ENCODE measurements at regions not wholly inside any gene's neighbourhood (a gene's known extent, or its start where the extent isn't known, plus 50 kb on each side); places are given as distances from the start of the nearest gene placed in this dataset.
"Not testable (repeated sequence)": the region's sequence is repeated elsewhere in the genome, so short reads cannot be mapped to it uniquely, and the experiment has no call there.

GRCh38 chr19:27891411-27891810 is 1321.5 kb downstream of the UQCRFS1 start:
- DNase-seq (ENCODE audit: low spot score): no peak

GRCh38 chr19:27890696-27891095 is 1322.3 kb downstream of the UQCRFS1 start:
- DNase-seq (ENCODE audit: low spot score): no peak

- no peak for DNase-seq (ENCODE audit: low spot score)
Observed at GRCh38 chr19:27890206-27890605, 1322.7 kb downstream of the UQCRFS1 start.

GRCh38 chr19:27889156-27889555 is 1323.8 kb downstream of the UQCRFS1 start:
- no peak for DNase-seq (ENCODE audit: low spot score)

- DNase-seq (ENCODE audit: low spot score): no peak
Observed at GRCh38 chr19:27887946-27888345, 1325.0 kb downstream of the UQCRFS1 start.

- no peak for DNase-seq (ENCODE audit: low spot score)
Observed at GRCh38 chr19:27885359-27885758, 1327.6 kb downstream of the UQCRFS1 start.

- DNase-seq (ENCODE audit: low spot score): no peak
Observed at GRCh38 chr19:27884376-27884775, 1328.6 kb downstream of the UQCRFS1 start.

- no peak for DNase-seq (ENCODE audit: low spot score)
Observed at GRCh38 chr19:27881213-27881612, 1331.7 kb downstream of the UQCRFS1 start.

GRCh38 chr19:27876976-27877512 is 1335.9 kb downstream of the UQCRFS1 start:
- no peak for DNase-seq (ENCODE audit: low spot score)

GRCh38 chr19:27876489-27876888 is 1336.5 kb downstream of the UQCRFS1 start:
- DNase-seq (ENCODE audit: low spot score): no peak

GRCh38 chr19:27872370-27872769 is 1340.6 kb downstream of the UQCRFS1 start:
- no peak for DNase-seq (ENCODE audit: low spot score)

- DNase-seq (ENCODE audit: low spot score): no peak
Observed at GRCh38 chr19:27870293-27870692, 1342.7 kb downstream of the UQCRFS1 start.

GRCh38 chr19:27868007-27868406 is 1344.9 kb downstream of the UQCRFS1 start:
- no peak for DNase-seq (ENCODE audit: low spot score)

GRCh38 chr19:27865927-27866777 is 1346.8 kb downstream of the UQCRFS1 start:
- no peak for DNase-seq (ENCODE audit: low spot score)

GRCh38 chr19:27861411-27861975 is 1351.5 kb downstream of the UQCRFS1 start:
- DNase-seq (ENCODE audit: low spot score): no peak

GRCh38 chr19:27860309-27860934 is 1352.5 kb downstream of the UQCRFS1 start:
- no peak for DNase-seq (ENCODE audit: low spot score)

- no peak for DNase-seq (ENCODE audit: low spot score)
Observed at GRCh38 chr19:27859689-27860088, 1353.3 kb downstream of the UQCRFS1 start.

GRCh38 chr19:27858981-27859581 is 1353.9 kb downstream of the UQCRFS1 start:
- no peak for DNase-seq (ENCODE audit: low spot score)

- DNase-seq (ENCODE audit: low spot score): not testable (repeated sequence)
Observed at GRCh38 chr19:27852931-27853330, 1360.0 kb downstream of the UQCRFS1 start.

- DNase-seq (ENCODE audit: low spot score): no peak
Observed at GRCh38 chr19:27851543-27852060, 1361.3 kb downstream of the UQCRFS1 start.

GRCh38 chr19:27851002-27851481 is 1361.9 kb downstream of the UQCRFS1 start:
- DNase-seq (ENCODE audit: low spot score): no peak

GRCh38 chr19:27846944-27847343 is 1366.0 kb downstream of the UQCRFS1 start:
- DNase-seq (ENCODE audit: low spot score): no peak

Data from iPS-NIHi11 (cell line).